ENCODE measurements at regions not wholly inside any gene's neighbourhood (a gene's known extent, or its start where the extent isn't known, plus 50 kb on each side); places are given as distances from the start of the nearest gene placed in this dataset.

- DNase-seq, result no peak
Observed at GRCh38 chr3:34258271-34258998, 460.0 kb downstream of the PDCD6IP start.

GRCh38 chr3:34260271-34261000, 462.0 kb downstream of the PDCD6IP start:
- peak; percentile 74 for DNase-seq

GRCh38 chr3:34261001-34261385, 462.6 kb downstream of the PDCD6IP start:
- peak; percentile 56 for DNase-seq

GRCh38 chr3:34263101-34263621, 464.7 kb downstream of the PDCD6IP start:
- peak; percentile 27 for DNase-seq

- DNase-seq, result peak; percentile 88
Observed at GRCh38 chr3:34264337-34265041, 466.1 kb downstream of the PDCD6IP start.

- DNase-seq, result no peak
Observed at GRCh38 chr3:34267088-34267487, 468.7 kb downstream of the PDCD6IP start.

- DNase-seq, result peak; percentile 57
Observed at GRCh38 chr3:34268032-34268709, 469.7 kb downstream of the PDCD6IP start.

GRCh38 chr3:34275811-34276210, 477.4 kb downstream of the PDCD6IP start:
- DNase-seq, result no peak

GRCh38 chr3:34276342-34276741, 477.9 kb downstream of the PDCD6IP start:
- DNase-seq, result no peak

GRCh38 chr3:34277110-34277509, 478.7 kb downstream of the PDCD6IP start:
- no peak for DNase-seq

- DNase-seq, result peak; percentile 40
Observed at GRCh38 chr3:34279901-34280300, 481.5 kb downstream of the PDCD6IP start.

- no peak for DNase-seq
Observed at GRCh38 chr3:34283751-34284150, 485.3 kb downstream of the PDCD6IP start.

- DNase-seq, result no peak
Observed at GRCh38 chr3:34284959-34285826, 486.8 kb downstream of the PDCD6IP start.

- DNase-seq, result no peak
Observed at GRCh38 chr3:34285827-34286188, 487.4 kb downstream of the PDCD6IP start.

- DNase-seq, result no peak
Observed at GRCh38 chr3:34292605-34293300, 494.3 kb downstream of the PDCD6IP start.

- DNase-seq, result no peak
Observed at GRCh38 chr3:34294240-34294639, 495.8 kb downstream of the PDCD6IP start.

GRCh38 chr3:34296796-34297195, 498.4 kb downstream of the PDCD6IP start:
- no peak for DNase-seq

- no peak for DNase-seq
Observed at GRCh38 chr3:34298653-34299052, 500.2 kb downstream of the PDCD6IP start.

- no peak for DNase-seq
Observed at GRCh38 chr3:34300621-34301020, 502.2 kb downstream of the PDCD6IP start.

- DNase-seq, result no peak
Observed at GRCh38 chr3:34301313-34301712, 502.9 kb downstream of the PDCD6IP start.

- no peak for DNase-seq
Observed at GRCh38 chr3:34305266-34305665, 506.8 kb downstream of the PDCD6IP start.

Measured in inflammatory macrophage treated with lipopolysaccharide for 4 hours (primary cell).